ENCODE measurements at regions not wholly inside any gene's neighbourhood (a gene's known extent, or its start where the extent isn't known, plus 50 kb on each side); places are given as distances from the start of the nearest gene placed in this dataset.

DNA sequence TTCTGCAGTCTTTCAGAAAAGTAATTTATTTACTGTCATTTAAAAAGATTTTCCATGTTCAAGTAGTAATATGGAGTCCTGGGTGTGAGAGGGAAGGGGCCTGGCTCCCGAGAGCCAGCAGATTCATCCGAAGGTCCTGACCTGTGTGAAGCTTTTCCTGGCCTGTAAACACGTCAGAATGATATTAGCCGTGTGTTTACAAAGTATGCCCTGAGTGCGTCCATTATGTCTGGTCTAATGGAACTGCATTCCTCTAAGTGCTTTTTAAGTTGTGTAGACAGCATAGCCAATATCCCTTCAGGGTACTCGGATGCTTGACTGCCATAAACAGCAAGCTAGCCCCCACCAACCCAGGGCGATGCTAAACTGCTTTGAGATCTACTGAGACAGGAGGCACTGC lies 495.2 kb downstream of the AGTPBP1 start:
- H3K9me3 ChIP-seq (ENCODE audit: insufficient read depth, low read depth, low read length): no peaks in the 10 kb centered on the region; the same call in 1 of the 2 replicates
- H3F3A ChIP-seq (ENCODE audit: low read depth): no peaks in the 10 kb centered on the region
- no peak for TF ChIP-seq EZH2phosphoT487 (IDR thresholded peaks at IDR 0.05; ENCODE audit: borderline replicate concordance)
- TF ChIP-seq, protein P1, sequence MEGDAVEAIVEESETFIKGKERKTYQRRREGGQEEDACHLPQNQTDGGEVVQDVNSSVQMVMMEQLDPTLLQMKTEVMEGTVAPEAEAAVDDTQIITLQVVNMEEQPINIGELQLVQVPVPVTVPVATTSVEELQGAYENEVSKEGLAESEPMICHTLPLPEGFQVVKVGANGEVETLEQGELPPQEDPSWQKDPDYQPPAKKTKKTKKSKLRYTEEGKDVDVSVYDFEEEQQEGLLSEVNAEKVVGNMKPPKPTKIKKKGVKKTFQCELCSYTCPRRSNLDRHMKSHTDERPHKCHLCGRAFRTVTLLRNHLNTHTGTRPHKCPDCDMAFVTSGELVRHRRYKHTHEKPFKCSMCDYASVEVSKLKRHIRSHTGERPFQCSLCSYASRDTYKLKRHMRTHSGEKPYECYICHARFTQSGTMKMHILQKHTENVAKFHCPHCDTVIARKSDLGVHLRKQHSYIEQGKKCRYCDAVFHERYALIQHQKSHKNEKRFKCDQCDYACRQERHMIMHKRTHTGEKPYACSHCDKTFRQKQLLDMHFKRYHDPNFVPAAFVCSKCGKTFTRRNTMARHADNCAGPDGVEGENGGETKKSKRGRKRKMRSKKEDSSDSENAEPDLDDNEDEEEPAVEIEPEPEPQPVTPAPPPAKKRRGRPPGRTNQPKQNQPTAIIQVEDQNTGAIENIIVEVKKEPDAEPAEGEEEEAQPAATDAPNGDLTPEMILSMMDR (conservative IDR thresholded peaks at IDR 0.05; ENCODE audit: low read length): no peak
- no peaks in the 10 kb centered on the region for H3K79me2 ChIP-seq (ENCODE audit: insufficient read depth, low read length)
- no peaks in the 10 kb centered on the region for H3K4me1 ChIP-seq (ENCODE audit: insufficient read depth, low read length, poor library complexity, severe bottlenecking)
- H3K4me3 ChIP-seq (ENCODE audit: low read length, poor library complexity, severe bottlenecking): no peak overlapping the region
- no peak overlapping the region for H2AFZ ChIP-seq (ENCODE audit: low read length)
- no peaks in the 10 kb centered on the region for H4K20me1 ChIP-seq (ENCODE audit: insufficient read depth, low read length, poor library complexity, severe bottlenecking)
- no peaks in the 10 kb centered on the region for H3K27me3 ChIP-seq (ENCODE audit: insufficient read depth, low read length, poor library complexity, severe bottlenecking)
- no peak overlapping the region for H3K4me2 ChIP-seq (ENCODE audit: low read depth, low read length, poor library complexity, severe bottlenecking)
- no peaks in the 10 kb centered on the region for H3K36me3 ChIP-seq (ENCODE audit: insufficient read depth, low read length)
- H3K9ac ChIP-seq (ENCODE audit: low read depth, low read length, poor library complexity, severe bottlenecking): no peak overlapping the region
- H3K9me2 ChIP-seq (replicated peaks; ENCODE audit: low read depth, low read length): no peaks in the 10 kb centered on the region

DNA sequence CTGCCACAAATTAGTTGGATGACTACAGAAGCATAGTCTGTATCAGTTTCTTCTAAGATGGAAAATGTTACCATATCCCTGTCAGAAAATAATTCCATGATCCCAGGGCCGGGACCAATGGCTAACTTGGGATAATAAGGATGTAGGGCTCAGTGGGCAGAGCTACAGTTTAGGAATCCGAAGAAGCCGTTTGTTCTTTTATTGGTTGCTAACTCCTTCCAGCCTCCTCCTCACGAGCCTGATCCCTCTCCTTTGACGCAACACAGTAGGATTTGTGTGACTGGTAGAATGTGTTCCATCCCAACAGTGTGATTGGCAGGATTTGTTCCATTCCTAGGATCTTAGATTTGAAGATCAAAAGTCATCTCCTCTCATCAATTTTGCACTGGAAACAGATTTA lies 496.9 kb downstream of the AGTPBP1 start:
- no peak overlapping the region for H2AFZ ChIP-seq (ENCODE audit: low read length)
- TF ChIP-seq, protein P1 (conservative IDR thresholded peaks at IDR 0.05; ENCODE audit: low read length): no peak
- TF ChIP-seq EZH2phosphoT487 (IDR thresholded peaks at IDR 0.05; ENCODE audit: borderline replicate concordance): no peak
- no peaks in the 10 kb centered on the region for H3K27me3 ChIP-seq (ENCODE audit: insufficient read depth, low read length, poor library complexity, severe bottlenecking)
- no peaks in the 10 kb centered on the region for H3K36me3 ChIP-seq (ENCODE audit: insufficient read depth, low read length)
- no peak overlapping the region for H3K4me3 ChIP-seq (ENCODE audit: low read length, poor library complexity, severe bottlenecking)
- no peaks in the 10 kb centered on the region for H3K79me2 ChIP-seq (ENCODE audit: insufficient read depth, low read length)
- H3F3A ChIP-seq (ENCODE audit: low read depth): no peaks in the 10 kb centered on the region
- no peaks in the 10 kb centered on the region for H3K9me2 ChIP-seq (replicated peaks; ENCODE audit: low read depth, low read length)
- no peaks in the 10 kb centered on the region; the same call in 1 of the 2 replicates for H3K9me3 ChIP-seq (ENCODE audit: insufficient read depth, low read depth, low read length)
- no peak overlapping the region for H3K4me2 ChIP-seq (ENCODE audit: low read depth, low read length, poor library complexity, severe bottlenecking)
- no peaks in the 10 kb centered on the region for H4K20me1 ChIP-seq (ENCODE audit: insufficient read depth, low read length, poor library complexity, severe bottlenecking)
- H3K4me1 ChIP-seq (ENCODE audit: insufficient read depth, low read length, poor library complexity, severe bottlenecking): no peaks in the 10 kb centered on the region
- no peak overlapping the region for H3K9ac ChIP-seq (ENCODE audit: low read depth, low read length, poor library complexity, severe bottlenecking)

DNA sequence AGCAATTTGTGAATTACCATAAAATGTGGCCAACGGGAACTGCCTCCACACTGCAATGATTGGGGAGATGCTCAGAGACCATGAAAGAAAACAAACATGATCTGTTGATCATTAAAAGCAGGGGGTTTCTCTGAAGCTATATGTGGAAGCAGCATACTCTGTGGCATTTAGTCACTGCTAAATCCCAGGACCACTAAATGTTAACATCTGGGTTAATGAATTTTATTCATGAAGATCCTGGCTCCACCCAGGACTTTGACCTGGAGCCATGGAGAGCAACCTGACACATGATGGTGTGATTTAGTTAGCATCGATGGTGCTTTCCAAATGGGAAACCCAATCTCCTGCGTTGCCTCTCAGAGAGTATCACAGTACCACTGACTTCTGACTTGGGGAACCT lies 497.8 kb downstream of the AGTPBP1 start:
- Histone ChIP-seq H3F3A (ENCODE audit: low read depth) (no peaks in the 10 kb centered on the region), H3K9me3 (ENCODE audit: insufficient read depth, low read depth, low read length) (no peaks in the 10 kb centered on the region; the same call in 1 of the 2 replicates), H3K9ac (ENCODE audit: low read depth, low read length, poor library complexity, severe bottlenecking) (no peak overlapping the region), H2AFZ (ENCODE audit: low read length) (no peak overlapping the region), H3K79me2 (ENCODE audit: insufficient read depth, low read length) (no peaks in the 10 kb centered on the region), H3K4me3 (ENCODE audit: low read length, poor library complexity, severe bottlenecking) (no peak overlapping the region), H4K20me1 (ENCODE audit: insufficient read depth, low read length, poor library complexity, severe bottlenecking) (no peaks in the 10 kb centered on the region), H3K36me3 (ENCODE audit: insufficient read depth, low read length) (no peaks in the 10 kb centered on the region), H3K9me2 (replicated peaks; ENCODE audit: low read depth, low read length) (no peaks in the 10 kb centered on the region), H3K4me2 (ENCODE audit: low read depth, low read length, poor library complexity, severe bottlenecking) (no peak overlapping the region), H3K27me3 (ENCODE audit: insufficient read depth, low read length, poor library complexity, severe bottlenecking) (no peaks in the 10 kb centered on the region), H3K4me1 (ENCODE audit: insufficient read depth, low read length, poor library complexity, severe bottlenecking) (no peaks in the 10 kb centered on the region)
- no peak for TF ChIP-seq EZH2phosphoT487 (IDR thresholded peaks at IDR 0.05; ENCODE audit: borderline replicate concordance)
- TF ChIP-seq, protein P1 (conservative IDR thresholded peaks at IDR 0.05; ENCODE audit: low read length): no peak

Data from Loucy (cell line).